WTC11 (cell line): ENCODE measurements at regions not wholly inside any gene's neighbourhood (a gene's known extent, or its start where the extent isn't known, plus 50 kb on each side); places are given as distances from the start of the nearest gene placed in this dataset.

ENCODE experiments used
- ATF3 ChIP-seq: sonication (generic); formaldehyde crosslinking; conservative IDR thresholded peaks from 2 replicates; pipeline ENCODE4 v1.8.1; 2022; ENCODE audit warnings: mild to moderate bottlenecking, missing genetic modification reagents
- CTCF ChIP-seq: fragments of 200-600 bp; IDR thresholded peaks from 2 replicates; pipeline ENCODE4 v1.8.0; 2022; ENCODE audit warnings: antibody characterized with exemption
- EMX1 ChIP-seq: fragments of 250-450 bp; sonication (Bioruptor Pico); IDR thresholded peaks from 2 replicates; pipeline ENCODE4 v1.8.0; 2021; ENCODE audit warnings: mild to moderate bottlenecking
- FOXP1 ChIP-seq: sonication (generic); formaldehyde crosslinking; IDR thresholded peaks from 2 replicates; pipeline ENCODE4 v1.8.0; 2022; ENCODE audit warnings: missing genetic modification reagents, mild to moderate bottlenecking, moderate library complexity, borderline replicate concordance
- IRF1 ChIP-seq: sonication (generic); formaldehyde crosslinking; IDR thresholded peaks from 2 replicates; pipeline ENCODE4 v1.8.0; 2023; ENCODE audit warnings: missing genetic modification reagents
- NR2C2 ChIP-seq: sonication (generic); formaldehyde crosslinking; IDR thresholded peaks from 2 replicates; pipeline ENCODE4 v1.8.0; 2022; ENCODE audit warnings: mild to moderate bottlenecking, missing genetic modification reagents
- USF2 ChIP-seq: sonication (generic); formaldehyde crosslinking; IDR thresholded peaks from 2 replicates; pipeline ENCODE4 v1.8.1; 2023; ENCODE audit warnings: mild to moderate bottlenecking, missing genetic modification reagents, moderate library complexity
- ZNF232 ChIP-seq: sonication (generic); formaldehyde crosslinking; IDR thresholded peaks from 2 replicates; pipeline ENCODE4 v1.8.0; 2022; ENCODE audit warnings: mild to moderate bottlenecking, missing genetic modification reagents
- TF ChIP-seq, protein P1 (sequence below): fragments of 250-450 bp; sonication (Bioruptor Pico); IDR thresholded peaks from 2 replicates; pipeline ENCODE4 v1.9.0; 2021; ENCODE audit warnings: mild to moderate bottlenecking, borderline replicate concordance
- TF ChIP-seq, protein P2 (sequence below): sonication (generic); formaldehyde crosslinking; IDR thresholded peaks from 2 replicates; pipeline ENCODE4 v1.8.1; 2022; ENCODE audit warnings: mild to moderate bottlenecking, missing genetic modification reagents, moderate library complexity, borderline replicate concordance
- TF ChIP-seq, protein P3 (sequence below): sonication (generic); formaldehyde crosslinking; IDR thresholded peaks from 2 replicates; pipeline ENCODE4 v1.8.0; 2023; ENCODE audit warnings: missing genetic modification reagents, mild to moderate bottlenecking, borderline replicate concordance
- TF ChIP-seq, protein P4 (sequence below): sonication (generic); formaldehyde crosslinking; IDR thresholded peaks from 2 replicates; pipeline ENCODE4 v1.8.1; 2022; ENCODE audit warnings: low read depth, mild to moderate bottlenecking, moderate library complexity, missing genetic modification reagents, borderline replicate concordance
- TF ChIP-seq, protein P5 (sequence below): sonication (generic); formaldehyde crosslinking; IDR thresholded peaks from 2 replicates; pipeline ENCODE4 v1.8.0; 2022; ENCODE audit warnings: mild to moderate bottlenecking, missing genetic modification reagents

DNA sequence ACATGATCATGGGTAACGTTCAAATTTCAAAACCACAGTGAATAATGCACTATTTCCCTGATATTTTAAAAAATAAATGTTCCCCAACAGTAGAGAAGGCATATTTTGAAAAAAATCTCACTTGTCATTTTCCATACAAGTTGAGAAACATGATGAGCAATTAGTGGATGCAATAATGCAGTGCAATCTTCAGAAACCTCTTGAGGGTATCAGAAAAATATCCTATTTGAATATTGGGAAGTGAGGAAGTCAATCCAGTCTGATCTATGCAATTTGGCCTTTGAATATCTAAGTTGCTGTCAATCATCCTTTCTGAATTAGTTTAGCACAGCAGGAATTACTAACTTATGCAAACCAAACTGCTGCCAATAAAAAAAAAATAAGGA lies 776.8 kb downstream of the PCDH18 start:
- no peak for TF ChIP-seq CTCF
- TF ChIP-seq, protein P1, sequence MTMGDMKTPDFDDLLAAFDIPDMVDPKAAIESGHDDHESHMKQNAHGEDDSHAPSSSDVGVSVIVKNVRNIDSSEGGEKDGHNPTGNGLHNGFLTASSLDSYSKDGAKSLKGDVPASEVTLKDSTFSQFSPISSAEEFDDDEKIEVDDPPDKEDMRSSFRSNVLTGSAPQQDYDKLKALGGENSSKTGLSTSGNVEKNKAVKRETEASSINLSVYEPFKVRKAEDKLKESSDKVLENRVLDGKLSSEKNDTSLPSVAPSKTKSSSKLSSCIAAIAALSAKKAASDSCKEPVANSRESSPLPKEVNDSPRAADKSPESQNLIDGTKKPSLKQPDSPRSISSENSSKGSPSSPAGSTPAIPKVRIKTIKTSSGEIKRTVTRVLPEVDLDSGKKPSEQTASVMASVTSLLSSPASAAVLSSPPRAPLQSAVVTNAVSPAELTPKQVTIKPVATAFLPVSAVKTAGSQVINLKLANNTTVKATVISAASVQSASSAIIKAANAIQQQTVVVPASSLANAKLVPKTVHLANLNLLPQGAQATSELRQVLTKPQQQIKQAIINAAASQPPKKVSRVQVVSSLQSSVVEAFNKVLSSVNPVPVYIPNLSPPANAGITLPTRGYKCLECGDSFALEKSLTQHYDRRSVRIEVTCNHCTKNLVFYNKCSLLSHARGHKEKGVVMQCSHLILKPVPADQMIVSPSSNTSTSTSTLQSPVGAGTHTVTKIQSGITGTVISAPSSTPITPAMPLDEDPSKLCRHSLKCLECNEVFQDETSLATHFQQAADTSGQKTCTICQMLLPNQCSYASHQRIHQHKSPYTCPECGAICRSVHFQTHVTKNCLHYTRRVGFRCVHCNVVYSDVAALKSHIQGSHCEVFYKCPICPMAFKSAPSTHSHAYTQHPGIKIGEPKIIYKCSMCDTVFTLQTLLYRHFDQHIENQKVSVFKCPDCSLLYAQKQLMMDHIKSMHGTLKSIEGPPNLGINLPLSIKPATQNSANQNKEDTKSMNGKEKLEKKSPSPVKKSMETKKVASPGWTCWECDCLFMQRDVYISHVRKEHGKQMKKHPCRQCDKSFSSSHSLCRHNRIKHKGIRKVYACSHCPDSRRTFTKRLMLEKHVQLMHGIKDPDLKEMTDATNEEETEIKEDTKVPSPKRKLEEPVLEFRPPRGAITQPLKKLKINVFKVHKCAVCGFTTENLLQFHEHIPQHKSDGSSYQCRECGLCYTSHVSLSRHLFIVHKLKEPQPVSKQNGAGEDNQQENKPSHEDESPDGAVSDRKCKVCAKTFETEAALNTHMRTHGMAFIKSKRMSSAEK: no peak
- TF ChIP-seq FOXP1 (CRISPR knock-in tag): no peak
- no peak for TF ChIP-seq EMX1 (CRISPR knock-in tag)
- TF ChIP-seq, protein P2, sequence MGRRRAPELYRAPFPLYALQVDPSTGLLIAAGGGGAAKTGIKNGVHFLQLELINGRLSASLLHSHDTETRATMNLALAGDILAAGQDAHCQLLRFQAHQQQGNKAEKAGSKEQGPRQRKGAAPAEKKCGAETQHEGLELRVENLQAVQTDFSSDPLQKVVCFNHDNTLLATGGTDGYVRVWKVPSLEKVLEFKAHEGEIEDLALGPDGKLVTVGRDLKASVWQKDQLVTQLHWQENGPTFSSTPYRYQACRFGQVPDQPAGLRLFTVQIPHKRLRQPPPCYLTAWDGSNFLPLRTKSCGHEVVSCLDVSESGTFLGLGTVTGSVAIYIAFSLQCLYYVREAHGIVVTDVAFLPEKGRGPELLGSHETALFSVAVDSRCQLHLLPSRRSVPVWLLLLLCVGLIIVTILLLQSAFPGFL (CRISPR knock-in tag): no peak
- TF ChIP-seq, protein P3, sequence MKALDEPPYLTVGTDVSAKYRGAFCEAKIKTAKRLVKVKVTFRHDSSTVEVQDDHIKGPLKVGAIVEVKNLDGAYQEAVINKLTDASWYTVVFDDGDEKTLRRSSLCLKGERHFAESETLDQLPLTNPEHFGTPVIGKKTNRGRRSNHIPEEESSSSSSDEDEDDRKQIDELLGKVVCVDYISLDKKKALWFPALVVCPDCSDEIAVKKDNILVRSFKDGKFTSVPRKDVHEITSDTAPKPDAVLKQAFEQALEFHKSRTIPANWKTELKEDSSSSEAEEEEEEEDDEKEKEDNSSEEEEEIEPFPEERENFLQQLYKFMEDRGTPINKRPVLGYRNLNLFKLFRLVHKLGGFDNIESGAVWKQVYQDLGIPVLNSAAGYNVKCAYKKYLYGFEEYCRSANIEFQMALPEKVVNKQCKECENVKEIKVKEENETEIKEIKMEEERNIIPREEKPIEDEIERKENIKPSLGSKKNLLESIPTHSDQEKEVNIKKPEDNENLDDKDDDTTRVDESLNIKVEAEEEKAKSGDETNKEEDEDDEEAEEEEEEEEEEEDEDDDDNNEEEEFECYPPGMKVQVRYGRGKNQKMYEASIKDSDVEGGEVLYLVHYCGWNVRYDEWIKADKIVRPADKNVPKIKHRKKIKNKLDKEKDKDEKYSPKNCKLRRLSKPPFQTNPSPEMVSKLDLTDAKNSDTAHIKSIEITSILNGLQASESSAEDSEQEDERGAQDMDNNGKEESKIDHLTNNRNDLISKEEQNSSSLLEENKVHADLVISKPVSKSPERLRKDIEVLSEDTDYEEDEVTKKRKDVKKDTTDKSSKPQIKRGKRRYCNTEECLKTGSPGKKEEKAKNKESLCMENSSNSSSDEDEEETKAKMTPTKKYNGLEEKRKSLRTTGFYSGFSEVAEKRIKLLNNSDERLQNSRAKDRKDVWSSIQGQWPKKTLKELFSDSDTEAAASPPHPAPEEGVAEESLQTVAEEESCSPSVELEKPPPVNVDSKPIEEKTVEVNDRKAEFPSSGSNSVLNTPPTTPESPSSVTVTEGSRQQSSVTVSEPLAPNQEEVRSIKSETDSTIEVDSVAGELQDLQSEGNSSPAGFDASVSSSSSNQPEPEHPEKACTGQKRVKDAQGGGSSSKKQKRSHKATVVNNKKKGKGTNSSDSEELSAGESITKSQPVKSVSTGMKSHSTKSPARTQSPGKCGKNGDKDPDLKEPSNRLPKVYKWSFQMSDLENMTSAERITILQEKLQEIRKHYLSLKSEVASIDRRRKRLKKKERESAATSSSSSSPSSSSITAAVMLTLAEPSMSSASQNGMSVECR (CRISPR knock-in tag): no peak
- TF ChIP-seq, protein P4, sequence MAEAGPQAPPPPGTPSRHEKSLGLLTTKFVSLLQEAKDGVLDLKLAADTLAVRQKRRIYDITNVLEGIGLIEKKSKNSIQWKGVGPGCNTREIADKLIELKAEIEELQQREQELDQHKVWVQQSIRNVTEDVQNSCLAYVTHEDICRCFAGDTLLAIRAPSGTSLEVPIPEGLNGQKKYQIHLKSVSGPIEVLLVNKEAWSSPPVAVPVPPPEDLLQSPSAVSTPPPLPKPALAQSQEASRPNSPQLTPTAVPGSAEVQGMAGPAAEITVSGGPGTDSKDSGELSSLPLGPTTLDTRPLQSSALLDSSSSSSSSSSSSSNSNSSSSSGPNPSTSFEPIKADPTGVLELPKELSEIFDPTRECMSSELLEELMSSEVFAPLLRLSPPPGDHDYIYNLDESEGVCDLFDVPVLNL: no peak
- no peak for TF ChIP-seq USF2 (CRISPR knock-in tag)
- TF ChIP-seq, protein P5, sequence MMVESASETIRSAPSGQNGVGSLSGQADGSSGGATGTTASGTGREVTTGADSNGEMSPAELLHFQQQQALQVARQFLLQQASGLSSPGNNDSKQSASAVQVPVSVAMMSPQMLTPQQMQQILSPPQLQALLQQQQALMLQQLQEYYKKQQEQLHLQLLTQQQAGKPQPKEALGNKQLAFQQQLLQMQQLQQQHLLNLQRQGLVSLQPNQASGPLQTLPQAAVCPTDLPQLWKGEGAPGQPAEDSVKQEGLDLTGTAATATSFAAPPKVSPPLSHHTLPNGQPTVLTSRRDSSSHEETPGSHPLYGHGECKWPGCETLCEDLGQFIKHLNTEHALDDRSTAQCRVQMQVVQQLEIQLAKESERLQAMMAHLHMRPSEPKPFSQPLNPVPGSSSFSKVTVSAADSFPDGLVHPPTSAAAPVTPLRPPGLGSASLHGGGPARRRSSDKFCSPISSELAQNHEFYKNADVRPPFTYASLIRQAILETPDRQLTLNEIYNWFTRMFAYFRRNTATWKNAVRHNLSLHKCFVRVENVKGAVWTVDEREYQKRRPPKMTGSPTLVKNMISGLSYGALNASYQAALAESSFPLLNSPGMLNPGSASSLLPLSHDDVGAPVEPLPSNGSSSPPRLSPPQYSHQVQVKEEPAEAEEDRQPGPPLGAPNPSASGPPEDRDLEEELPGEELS (CRISPR knock-in tag): no peak
- TF ChIP-seq ATF3 (CRISPR knock-in tag): no peak
- no peak for TF ChIP-seq ZNF232 (CRISPR knock-in tag)
- no peak for TF ChIP-seq NR2C2 (CRISPR knock-in tag)
- TF ChIP-seq IRF1: no peak
